Activated CD4-positive, alpha-beta memory T cell treated with anti-CD3 and anti-CD28 coated beads, Interleukin-2, amount 10 ng/mL, durations not matched to agents 7 days and 5 days (primary cell): ENCODE measurements at regions not wholly inside any gene's neighbourhood (a gene's known extent, or its start where the extent isn't known, plus 50 kb on each side); places are given as distances from the start of the nearest gene placed in this dataset.

ENCODE experiments used
- CTCF ChIA-PET: fragments of 350-600 bp; sonication (Branson Sonifier 250); formaldehyde crosslinking; loops from one replicate; lab custom pipeline; 2021; ENCODE audit warnings: antibody characterized with exemption, inconsistent platforms; lab: Charles Lee
- POLR2A ChIA-PET: fragments of 350-600 bp; sonication (Branson Sonifier 250); formaldehyde crosslinking; loops from one replicate; lab custom pipeline; 2021; ENCODE audit warnings: antibody characterized with exemption; lab: Charles Lee
- DNase-seq: peaks from one replicate; pipeline ENCODE4 v3.0.0-alpha.2; 2020
- H3K27ac Mint-ChIP-seq: one replicate; pipeline ENCODE4 v1.8.0; 2021; ENCODE audit warnings: mild to moderate bottlenecking, mixed read lengths
- H3K27me3 Mint-ChIP-seq: one replicate; pipeline ENCODE4 v1.8.0; 2021; ENCODE audit warnings: mixed read lengths
- H3K36me3 Mint-ChIP-seq: one replicate; pipeline ENCODE4 v1.8.0; 2021; ENCODE audit warnings: low read depth, mixed read lengths
- H3K4me1 Mint-ChIP-seq: one replicate; pipeline ENCODE4 v1.8.0; 2021; ENCODE audit warnings: mixed read lengths
- H3K4me3 Mint-ChIP-seq: one replicate; pipeline ENCODE4 v1.8.0; 2021; ENCODE audit warnings: mild to moderate bottlenecking, mixed read lengths
- H3K9me3 Mint-ChIP-seq: one replicate; pipeline ENCODE4 v1.8.0; 2021; ENCODE audit warnings: mixed read lengths

- CTCF ChIA-PET: no interaction called here
- peaks cover 9% of the 10 kb centered on the region for H3K4me1 Mint-ChIP-seq
- POLR2A ChIA-PET: no interaction called here
- DNase-seq: no peak
- H3K27me3 Mint-ChIP-seq: peaks cover 2% of the 10 kb centered on the region
- H3K9me3 Mint-ChIP-seq: no peaks in the 10 kb centered on the region
- no peak overlapping the region for H3K4me3 Mint-ChIP-seq
- no peaks in the 10 kb centered on the region for H3K36me3 Mint-ChIP-seq
- H3K27ac Mint-ChIP-seq: no peak overlapping the region
Measured at GRCh38 chr12:93130366-93131054, 201.4 kb upstream of the EEA1 start.

- H3K27ac Mint-ChIP-seq: no peak overlapping the region
- POLR2A ChIA-PET: no interaction called here
- H3K36me3 Mint-ChIP-seq: no peaks in the 10 kb centered on the region
- peaks cover 2% of the 10 kb centered on the region for H3K27me3 Mint-ChIP-seq
- CTCF ChIA-PET: no interaction called here
- DNase-seq: no peak
- H3K4me1 Mint-ChIP-seq: peaks cover 19% of the 10 kb centered on the region
- no peaks in the 10 kb centered on the region for H3K9me3 Mint-ChIP-seq
- no peak overlapping the region for H3K4me3 Mint-ChIP-seq
Measured at GRCh38 chr12:93133361-93133760, 204.3 kb upstream of the EEA1 start.

- ChIA-PET CTCF (no interaction called here), POLR2A (no interaction called here)
- H3K27ac Mint-ChIP-seq: no peak overlapping the region
- no peaks in the 10 kb centered on the region for H3K9me3 Mint-ChIP-seq
- H3K4me1 Mint-ChIP-seq: peaks cover 19% of the 10 kb centered on the region
- no peak overlapping the region for H3K4me3 Mint-ChIP-seq
- peaks cover 2% of the 10 kb centered on the region for H3K27me3 Mint-ChIP-seq
- H3K36me3 Mint-ChIP-seq: no peaks in the 10 kb centered on the region
- no peak for DNase-seq
Measured at GRCh38 chr12:93134175-93134890, 205.2 kb upstream of the EEA1 start.

- DNase-seq: no peak
- H3K27me3 Mint-ChIP-seq: peaks cover 2% of the 10 kb centered on the region
- no peaks in the 10 kb centered on the region for H3K36me3 Mint-ChIP-seq
- H3K4me1 Mint-ChIP-seq: peaks cover 19% of the 10 kb centered on the region
- POLR2A ChIA-PET: no interaction called here
- no peak overlapping the region for H3K4me3 Mint-ChIP-seq
- H3K27ac Mint-ChIP-seq: no peak overlapping the region
- H3K9me3 Mint-ChIP-seq: no peaks in the 10 kb centered on the region
- CTCF ChIA-PET: no interaction called here
Measured at GRCh38 chr12:93134893-93135285, 205.8 kb upstream of the EEA1 start.

- Mint-ChIP-seq H3K4me3 (no peak overlapping the region), H3K4me1 (peaks cover 19% of the 10 kb centered on the region), H3K27ac (peak overlapping the region; percentile 21), H3K36me3 (no peaks in the 10 kb centered on the region), H3K27me3 (no peaks in the 10 kb centered on the region), H3K9me3 (no peaks in the 10 kb centered on the region)
- DNase-seq: no peak
- ChIA-PET CTCF (no interaction called here), POLR2A (no interaction called here)
Measured at GRCh38 chr12:93135286-93136239, 206.5 kb upstream of the EEA1 start.

GRCh38 chr12:93136253-93137055 lies 207.4 kb upstream of the EEA1 start:
- ChIA-PET POLR2A (no interaction called here), CTCF (no interaction called here)
- no peak for DNase-seq
- Mint-ChIP-seq H3K9me3 (no peaks in the 10 kb centered on the region), H3K4me3 (no peak overlapping the region), H3K27me3 (no peaks in the 10 kb centered on the region), H3K27ac (no peak overlapping the region), H3K4me1 (peaks cover 19% of the 10 kb centered on the region), H3K36me3 (no peaks in the 10 kb centered on the region)

- POLR2A ChIA-PET: no interaction called here
- Mint-ChIP-seq H3K27me3 (no peaks in the 10 kb centered on the region), H3K4me3 (no peak overlapping the region), H3K9me3 (no peaks in the 10 kb centered on the region), H3K4me1 (peaks cover 19% of the 10 kb centered on the region), H3K27ac (no peak overlapping the region), H3K36me3 (no peaks in the 10 kb centered on the region)
- DNase-seq: no peak
- CTCF ChIA-PET: no interaction called here
Measured at GRCh38 chr12:93137656-93138612, 208.8 kb upstream of the EEA1 start.

GRCh38 chr12:93139028-93139665 lies 210.1 kb upstream of the EEA1 start:
- no peak overlapping the region for H3K4me3 Mint-ChIP-seq

GRCh38 chr12:93140325-93140724 lies 211.2 kb upstream of the EEA1 start:
- Mint-ChIP-seq H3K27me3 (peaks cover 2% of the 10 kb centered on the region), H3K9me3 (no peaks in the 10 kb centered on the region), H3K4me1 (peaks cover 11% of the 10 kb centered on the region), H3K27ac (no peak overlapping the region), H3K36me3 (no peaks in the 10 kb centered on the region), H3K4me3 (no peak overlapping the region)
- ChIA-PET CTCF (no interaction called here), POLR2A (no interaction called here)
- DNase-seq: no peak

More at GRCh38 chr12:93139028-93139665, 210.1 kb upstream of the EEA1 start:
- ChIA-PET CTCF (no interaction called here), POLR2A (no interaction called here)
- Mint-ChIP-seq H3K9me3 (no peaks in the 10 kb centered on the region), H3K4me1 (peaks cover 19% of the 10 kb centered on the region), H3K36me3 (no peaks in the 10 kb centered on the region), H3K27me3 (no peaks in the 10 kb centered on the region), H3K27ac (no peak overlapping the region)
- DNase-seq: no peak

- peaks cover 2% of the 10 kb centered on the region for H3K27me3 Mint-ChIP-seq
- POLR2A ChIA-PET: no interaction called here
- peaks cover 7% of the 10 kb centered on the region for H3K4me1 Mint-ChIP-seq
- CTCF ChIA-PET: no interaction called here
- H3K4me3 Mint-ChIP-seq: no peak overlapping the region
- H3K27ac Mint-ChIP-seq: no peak overlapping the region
- H3K36me3 Mint-ChIP-seq: no peaks in the 10 kb centered on the region
- H3K9me3 Mint-ChIP-seq: no peaks in the 10 kb centered on the region
- DNase-seq: no peak
Measured at GRCh38 chr12:93140801-93141200, 211.7 kb upstream of the EEA1 start.

- ChIA-PET CTCF (interaction anchor here (0.5 to 1.2 kb wide), 2 partner anchors 106 to 156 kb away, joined by 3 to 5 read pairs; no protein-coding TSS in a partner anchor), POLR2A (no interaction called here)
- H3K36me3 Mint-ChIP-seq: no peaks in the 10 kb centered on the region
- DNase-seq: no peak
- no peaks in the 10 kb centered on the region for H3K9me3 Mint-ChIP-seq
- H3K27me3 Mint-ChIP-seq: peaks cover 4% of the 10 kb centered on the region
- H3K4me3 Mint-ChIP-seq: no peak overlapping the region
- no peaks in the 10 kb centered on the region for H3K4me1 Mint-ChIP-seq
- H3K27ac Mint-ChIP-seq: no peak overlapping the region
Measured at GRCh38 chr12:93142881-93143280, 213.8 kb upstream of the EEA1 start.
